Neural progenitor cell (in vitro differentiated cells): ENCODE measurements at regions not wholly inside any gene's neighbourhood (a gene's known extent, or its start where the extent isn't known, plus 50 kb on each side); places are given as distances from the start of the nearest gene placed in this dataset.

Experiments
- DNase-seq: peaks from one replicate; pipeline ENCODE4 v3.0.0-alpha.2; 2016; ENCODE audit warnings: low spot score
- H2AFZ ChIP-seq: fragments of 200-600 bp; sonication (generic); replicated peaks from 2 replicates; pipeline ENCODE4 v1.6.1; 2016; ENCODE audit warnings: antibody characterized with exemption
- H3F3A ChIP-seq: fragments of 200-600 bp; sonication (generic); 2 replicates; pipeline ENCODE4 v1.6.1; 2016; ENCODE audit warnings: antibody characterized with exemption, low read depth
- H3K27ac ChIP-seq: fragments of 200-600 bp; sonication (generic); 2 replicates; pipeline ENCODE4 v1.5.1; 2016; ENCODE audit warnings: mild to moderate bottlenecking
- H3K27me3 ChIP-seq: fragments of 200-600 bp; sonication (generic); 2 replicates; pipeline ENCODE4 v1.6.1; 2016; ENCODE audit warnings: mild to moderate bottlenecking, moderate library complexity
- H3K36me3 ChIP-seq: fragments of 200-600 bp; sonication (generic); 2 replicates; pipeline ENCODE4 v1.5.1; 2016
- H3K4me1 ChIP-seq: fragments of 200-600 bp; sonication (generic); 2 replicates; pipeline ENCODE4 v1.6.1; 2016; ENCODE audit warnings: mixed run types
- H3K4me2 ChIP-seq: fragments of 200-600 bp; sonication (generic); 2 replicates; pipeline ENCODE4 v1.6.1; 2016
- H3K4me3 ChIP-seq: fragments of 200-600 bp; sonication (generic); 2 replicates; pipeline ENCODE4 v1.5.1; 2016
- H3K79me2 ChIP-seq: fragments of 200-600 bp; sonication (generic); 2 replicates; pipeline ENCODE4 v1.6.1; 2016; ENCODE audit warnings: low read depth
- H3K9ac ChIP-seq: fragments of 200-600 bp; sonication (generic); 2 replicates; pipeline ENCODE4 v1.6.1; 2016
- H3K9me3 ChIP-seq: fragments of 200-600 bp; sonication (generic); 2 replicates; pipeline ENCODE4 v1.5.1; 2016; ENCODE audit warnings: low read depth
- H4K20me1 ChIP-seq: fragments of 200-600 bp; sonication (generic); 2 replicates; pipeline ENCODE4 v1.6.1; 2016; ENCODE audit warnings: low read depth
- H3K27ac Mint-ChIP-seq: 3 replicates; pipeline ENCODE4 v1.8.0; 2021; ENCODE audit warnings: mixed read lengths
- H3K27me3 Mint-ChIP-seq: 2 replicates; pipeline ENCODE4 v1.8.0; 2022; ENCODE audit warnings: low read depth, mild to moderate bottlenecking, inconsistent platforms, moderate library complexity, mixed read lengths; ENCODE audit not compliant: insufficient read depth
- H3K36me3 Mint-ChIP-seq: 3 replicates; pipeline ENCODE4 v1.8.0; 2021; ENCODE audit warnings: mixed read lengths
- H3K4me1 Mint-ChIP-seq: 3 replicates; pipeline ENCODE4 v1.8.0; 2021; ENCODE audit warnings: mixed read lengths
- H3K4me3 Mint-ChIP-seq: 3 replicates; pipeline ENCODE4 v1.8.0; 2021; ENCODE audit warnings: mild to moderate bottlenecking, moderate library complexity, mixed read lengths
- H3K9me3 Mint-ChIP-seq: 3 replicates; pipeline ENCODE4 v1.8.0; 2020; ENCODE audit warnings: mixed read lengths
- CTCF ChIP-seq: fragments of 200-600 bp; sonication (generic); IDR thresholded peaks from 2 replicates; pipeline ENCODE4 v1.5.1; 2017; ENCODE audit warnings: antibody characterized with exemption, mild to moderate bottlenecking
- EZH2 ChIP-seq: fragments of 200-600 bp; sonication (generic); IDR thresholded peaks from 2 replicates; pipeline ENCODE4 v1.6.1; 2017; ENCODE audit warnings: antibody characterized with exemption, mild to moderate bottlenecking, moderate library complexity
- EZH2phosphoT487 ChIP-seq: fragments of 200-600 bp; sonication (generic); IDR thresholded peaks from 2 replicates; pipeline ENCODE4 v1.6.1; 2017; ENCODE audit warnings: antibody characterized with exemption

- Histone ChIP-seq H2AFZ (no peak overlapping the region), H3K79me2 (no peaks in the 10 kb centered on the region), H3K4me3 (no peak overlapping the region), H3K36me3 (no peaks in the 10 kb centered on the region), H4K20me1 (no peaks in the 10 kb centered on the region), H3K27ac (no peak overlapping the region), H3K9ac (no peak overlapping the region), H3K27me3 (no peaks in the 10 kb centered on the region), H3K4me2 (no peak overlapping the region), H3K9me3 (no peaks in the 10 kb centered on the region), H3F3A (no peaks in the 10 kb centered on the region), H3K4me1 (no peaks in the 10 kb centered on the region)
- Mint-ChIP-seq H3K27me3 (no peaks in the 10 kb centered on the region), H3K4me1 (no peaks in the 10 kb centered on the region), H3K27ac (no peak overlapping the region), H3K36me3 (no peaks in the 10 kb centered on the region), H3K9me3 (peaks cover 3% of the 10 kb centered on the region), H3K4me3 (no peak overlapping the region)
- no peak for DNase-seq
- TF ChIP-seq CTCF (no peak), EZH2phosphoT487 (no peak), EZH2 (no peak)
Measured at GRCh38 chr17:53483704-53484103, 339.0 kb upstream of the KIF2B start.

- Mint-ChIP-seq H3K36me3 (no peaks in the 10 kb centered on the region), H3K9me3 (peaks cover under 1% of the 10 kb centered on the region), H3K27me3 (no peaks in the 10 kb centered on the region), H3K4me1 (no peaks in the 10 kb centered on the region), H3K4me3 (no peak overlapping the region), H3K27ac (no peak overlapping the region)
- Histone ChIP-seq H3K9ac (no peak overlapping the region), H3K4me1 (no peaks in the 10 kb centered on the region), H3K27me3 (no peaks in the 10 kb centered on the region), H3K27ac (no peak overlapping the region), H3K4me2 (no peak overlapping the region), H3F3A (no peaks in the 10 kb centered on the region), H4K20me1 (no peaks in the 10 kb centered on the region), H2AFZ (no peak overlapping the region), H3K9me3 (no peaks in the 10 kb centered on the region), H3K4me3 (no peak overlapping the region), H3K79me2 (no peaks in the 10 kb centered on the region), H3K36me3 (no peaks in the 10 kb centered on the region)
- DNase-seq: no peak
- TF ChIP-seq CTCF: no peak
Measured at GRCh38 chr17:53475002-53475401, 347.7 kb upstream of the KIF2B start.

GRCh38 chr17:53472586-53472985 lies 350.1 kb upstream of the KIF2B start:
- Mint-ChIP-seq H3K4me1 (no peaks in the 10 kb centered on the region), H3K4me3 (no peak overlapping the region), H3K27me3 (peaks cover 3% of the 10 kb centered on the region), H3K27ac (no peak overlapping the region), H3K9me3 (peaks cover 4% of the 10 kb centered on the region), H3K36me3 (no peaks in the 10 kb centered on the region)
- no peak for TF ChIP-seq EZH2phosphoT487
- no peak for TF ChIP-seq EZH2
- no peak for TF ChIP-seq CTCF
- H3K4me3 ChIP-seq: no peak overlapping the region
- no peak overlapping the region for H3K4me2 ChIP-seq
- no peaks in the 10 kb centered on the region for H3K79me2 ChIP-seq
- H3K36me3 ChIP-seq: no peaks in the 10 kb centered on the region
- H3K9me3 ChIP-seq: no peaks in the 10 kb centered on the region
- H3K9ac ChIP-seq: no peak overlapping the region
- H3K27me3 ChIP-seq: no peaks in the 10 kb centered on the region
- DNase-seq: no peak
- H3K27ac ChIP-seq: no peak overlapping the region
- H3F3A ChIP-seq: no peaks in the 10 kb centered on the region
- H4K20me1 ChIP-seq: no peaks in the 10 kb centered on the region
- H3K4me1 ChIP-seq: no peaks in the 10 kb centered on the region
- no peak overlapping the region for H2AFZ ChIP-seq

- no peak overlapping the region for H3K4me2 ChIP-seq
- H3K9me3 ChIP-seq: no peaks in the 10 kb centered on the region
- no peaks in the 10 kb centered on the region for H3K36me3 ChIP-seq
- H3K27ac ChIP-seq: no peak overlapping the region
- Mint-ChIP-seq H3K9me3 (peaks cover 4% of the 10 kb centered on the region), H3K27me3 (peaks cover 3% of the 10 kb centered on the region), H3K4me1 (no peaks in the 10 kb centered on the region), H3K27ac (no peak overlapping the region), H3K4me3 (no peak overlapping the region), H3K36me3 (no peaks in the 10 kb centered on the region)
- no peaks in the 10 kb centered on the region for H3K4me1 ChIP-seq
- H3K9ac ChIP-seq: no peak overlapping the region
- no peaks in the 10 kb centered on the region for H3K27me3 ChIP-seq
- H4K20me1 ChIP-seq: no peaks in the 10 kb centered on the region
- no peaks in the 10 kb centered on the region for H3F3A ChIP-seq
- TF ChIP-seq EZH2: no peak
- TF ChIP-seq CTCF: no peak
- TF ChIP-seq EZH2phosphoT487: no peak
- no peak overlapping the region for H3K4me3 ChIP-seq
- H3K79me2 ChIP-seq: no peaks in the 10 kb centered on the region
- no peak for DNase-seq
- H2AFZ ChIP-seq: no peak overlapping the region
Measured at GRCh38 chr17:53471514-53471913, 351.2 kb upstream of the KIF2B start.
